ENCODE measurements at regions not wholly inside any gene's neighbourhood (a gene's known extent, or its start where the extent isn't known, plus 50 kb on each side); places are given as distances from the start of the nearest gene placed in this dataset.

- DNase-seq (ENCODE audit: low read depth), result no peak
Observed at GRCh38 chr3:193827040-193827669, 234.1 kb downstream of the OPA1 start.

- no peak for DNase-seq (ENCODE audit: low read depth)
Observed at GRCh38 chr3:193827871-193828270, 234.9 kb downstream of the OPA1 start.

- DNase-seq (ENCODE audit: low read depth), result no peak
Observed at GRCh38 chr3:193828477-193828876, 235.5 kb downstream of the OPA1 start.

- DNase-seq (ENCODE audit: low read depth), result peak; percentile 81
Observed at GRCh38 chr3:193829781-193830180, 236.8 kb downstream of the OPA1 start.

- no peak for DNase-seq (ENCODE audit: low read depth)
Observed at GRCh38 chr3:193830791-193831191, 237.8 kb downstream of the OPA1 start.

DNA sequence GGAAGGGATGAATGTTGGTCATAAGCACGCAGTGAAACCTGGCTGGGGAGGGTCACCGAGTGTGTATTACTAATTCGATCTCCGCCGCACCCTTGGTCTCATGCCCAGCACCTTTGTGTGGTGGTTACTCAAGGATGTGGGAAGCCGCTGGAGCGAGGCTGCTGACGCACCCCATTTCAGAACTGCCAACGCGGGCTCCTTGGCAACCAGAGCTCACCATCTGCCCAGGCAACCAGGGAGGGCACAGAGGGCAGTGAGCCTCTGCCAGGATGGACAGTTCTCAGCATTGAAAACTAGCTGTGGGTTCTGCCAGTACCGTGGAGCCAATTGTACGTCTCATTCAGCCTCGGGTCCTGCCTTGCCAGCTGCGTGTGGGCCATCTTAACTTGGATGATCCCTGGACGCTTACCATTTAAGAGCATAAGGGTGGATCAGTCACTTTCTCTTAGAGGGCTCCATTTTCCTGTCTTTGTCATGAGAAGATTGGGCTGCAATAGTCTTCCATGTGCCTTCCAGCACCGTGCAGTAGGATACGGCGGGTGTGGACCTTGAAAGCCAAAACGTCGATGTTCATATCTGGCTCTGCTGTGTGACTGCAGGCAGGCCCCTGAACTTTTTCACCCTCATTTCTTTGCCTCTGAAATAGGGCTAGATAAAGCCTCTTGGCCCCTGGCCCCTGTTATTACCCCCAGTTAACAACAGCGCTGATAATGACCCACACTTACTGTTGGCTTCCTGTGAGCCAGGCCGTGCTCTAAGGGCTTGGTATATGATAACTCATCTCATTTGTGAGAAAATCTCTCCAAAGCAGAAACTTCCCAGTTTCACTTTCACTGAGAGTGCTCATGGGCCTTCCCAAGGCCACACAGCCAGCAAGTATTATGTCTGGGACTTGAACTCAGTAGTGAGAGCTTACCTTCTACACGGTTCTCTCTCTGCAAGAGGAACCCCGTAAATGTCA, 238.8 kb downstream of the OPA1 start:
- peak; percentile 3 for DNase-seq (ENCODE audit: low read depth)

DNA sequence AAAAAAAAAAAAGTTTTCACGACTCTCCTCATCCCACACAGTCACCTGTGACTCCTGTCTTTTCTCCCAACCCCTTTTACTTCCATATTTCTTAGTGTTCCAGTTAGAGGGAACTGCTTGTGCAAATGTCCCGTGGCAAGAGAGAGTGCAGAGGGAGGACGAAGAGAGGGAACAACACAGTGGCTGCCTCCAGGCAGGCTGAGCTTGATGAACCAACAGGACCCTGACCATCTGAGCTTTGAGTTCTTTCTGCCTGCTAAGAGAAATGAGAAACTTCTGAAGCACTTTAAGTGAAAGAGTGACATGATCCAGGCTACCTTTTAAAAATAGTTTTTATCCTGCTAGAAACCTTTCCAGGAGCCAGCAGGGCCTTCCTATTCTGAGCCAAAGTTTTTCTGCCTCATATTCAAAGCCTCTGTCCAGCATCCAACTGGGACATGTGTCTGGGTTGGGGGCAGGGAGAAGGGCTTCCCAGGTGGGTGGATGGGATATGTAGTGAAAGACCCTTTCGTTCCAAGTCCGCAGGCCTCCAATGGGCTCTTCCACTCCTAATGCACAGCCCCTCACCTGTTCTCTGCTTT, 239.9 kb downstream of the OPA1 start:
- DNase-seq (ENCODE audit: low read depth), result no peak

GRCh38 chr3:193833592-193833991, 240.6 kb downstream of the OPA1 start:
- DNase-seq (ENCODE audit: low read depth), result no peak

GRCh38 chr3:193835414-193835813, 242.4 kb downstream of the OPA1 start:
- no peak for DNase-seq (ENCODE audit: low read depth)

DNA sequence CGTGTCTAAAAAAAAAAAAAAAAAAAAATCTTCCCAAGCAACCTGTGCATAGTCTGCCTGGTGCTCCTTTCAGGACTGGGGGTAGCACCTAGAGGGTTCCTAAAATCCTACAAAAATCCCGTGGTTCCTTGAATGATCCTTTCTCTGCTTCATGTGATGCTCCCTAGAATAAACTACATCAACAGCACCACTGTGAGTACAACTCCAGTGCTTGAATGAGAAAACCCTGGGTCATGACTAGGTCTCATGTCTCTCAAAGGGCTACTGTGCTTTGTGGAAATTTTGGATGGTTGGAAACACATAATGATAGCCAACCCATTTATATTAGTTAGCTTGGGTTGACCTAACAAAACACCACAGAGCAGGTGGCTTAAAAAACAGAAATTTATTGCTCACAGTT, 243.5 kb downstream of the OPA1 start:
- DNase-seq (ENCODE audit: low read depth), result no peak

- no peak for DNase-seq (ENCODE audit: low read depth)
Observed at GRCh38 chr3:193836918-193837317, 243.9 kb downstream of the OPA1 start.

DNA sequence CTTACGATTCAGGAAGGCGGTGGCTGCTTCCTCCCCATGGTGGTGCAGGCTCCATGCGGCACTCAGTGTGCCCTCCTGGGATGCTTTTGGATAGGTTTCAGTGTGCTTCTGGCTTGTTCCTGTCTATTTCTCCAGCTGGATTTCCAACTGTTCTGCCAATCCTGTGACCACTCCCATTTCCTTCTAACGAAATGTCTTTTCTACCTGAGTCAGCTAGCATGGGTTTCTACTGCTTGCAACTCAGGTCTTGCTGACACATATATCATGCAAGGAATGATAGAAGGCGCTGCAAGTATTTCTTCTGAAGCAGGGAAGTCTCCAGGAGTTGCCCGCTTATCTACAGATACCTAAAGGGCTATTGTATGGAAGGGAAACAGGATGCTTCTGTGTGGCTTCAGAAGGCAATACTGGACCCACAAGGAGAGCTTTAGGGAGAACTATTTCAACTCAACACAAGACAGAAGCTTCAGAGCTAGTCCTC, 244.4 kb downstream of the OPA1 start:
- no peak for DNase-seq (ENCODE audit: low read depth)

DNA sequence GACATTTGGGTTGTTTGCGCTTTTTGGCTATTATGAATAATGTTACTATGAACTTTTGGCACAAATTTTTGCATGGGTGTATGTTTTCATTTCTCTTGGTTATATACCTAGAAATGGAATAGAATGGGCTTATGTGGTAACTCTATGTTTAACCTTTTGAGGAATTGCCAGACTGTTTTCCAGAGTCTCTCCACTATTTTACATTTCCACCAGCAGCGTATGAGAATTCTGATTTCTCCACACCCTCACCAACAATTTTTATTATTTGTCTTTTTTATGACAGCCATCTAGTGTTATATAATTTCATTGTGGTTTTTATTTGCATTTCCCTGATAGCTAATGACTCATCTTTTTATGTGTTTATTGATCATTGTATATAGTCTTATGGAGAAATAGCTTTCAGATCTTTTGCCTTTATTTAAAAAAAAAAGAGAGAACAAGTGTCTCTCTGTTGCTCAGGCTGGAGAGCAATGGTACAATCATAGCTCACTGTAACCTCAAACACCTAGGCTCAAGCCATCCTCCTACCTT, 247.2 kb downstream of the OPA1 start:
- no peak for DNase-seq (ENCODE audit: low read depth)

GRCh38 chr3:193841581-193841980, 248.6 kb downstream of the OPA1 start:
- no peak for DNase-seq (ENCODE audit: low read depth)

GRCh38 chr3:193842029-193842798, 249.2 kb downstream of the OPA1 start:
- DNase-seq (ENCODE audit: low read depth), result no peak

- DNase-seq (ENCODE audit: low read depth), result no peak
Observed at GRCh38 chr3:193842832-193843473, 249.9 kb downstream of the OPA1 start.

DNA sequence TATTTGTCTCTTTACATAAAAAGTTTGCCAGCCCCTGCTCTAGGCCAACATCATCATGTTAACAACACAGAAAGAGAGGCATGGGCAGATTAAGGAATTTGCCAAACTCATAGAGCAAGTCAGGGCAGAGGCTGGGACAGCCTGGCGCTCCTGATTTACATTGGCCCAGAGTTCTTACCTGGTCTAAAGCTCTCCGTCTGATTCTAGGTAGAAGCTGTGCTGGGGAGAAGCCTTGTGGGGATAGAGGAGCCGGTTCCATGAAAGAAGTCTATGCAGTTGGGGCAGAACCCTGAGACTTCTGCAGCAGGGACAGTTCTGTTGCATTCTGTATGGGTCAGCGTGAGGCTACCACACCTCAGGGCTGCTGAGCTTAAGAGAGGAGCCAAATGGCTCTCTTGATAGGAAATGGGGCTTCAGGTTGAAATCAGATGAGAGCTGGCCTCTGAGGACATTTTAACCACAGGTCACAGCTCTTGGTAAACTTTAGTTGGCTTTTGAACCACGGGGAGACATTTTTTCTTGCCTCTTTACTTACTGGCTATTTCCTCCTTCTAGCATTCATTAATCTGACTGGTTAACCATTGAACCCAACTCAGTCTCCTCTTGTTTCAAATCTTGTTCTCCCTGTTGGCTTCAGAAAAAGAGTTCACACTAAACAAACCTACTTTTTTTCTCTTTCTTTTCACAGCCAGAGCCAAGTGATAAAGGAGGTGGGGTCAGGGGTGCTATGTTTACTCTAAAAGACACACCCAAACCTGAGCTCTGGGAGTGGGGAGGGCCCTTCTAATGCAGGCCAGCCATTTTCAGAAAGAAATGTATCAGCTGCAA, 250.7 kb downstream of the OPA1 start:
- DNase-seq (ENCODE audit: low read depth), result no peak

DNA sequence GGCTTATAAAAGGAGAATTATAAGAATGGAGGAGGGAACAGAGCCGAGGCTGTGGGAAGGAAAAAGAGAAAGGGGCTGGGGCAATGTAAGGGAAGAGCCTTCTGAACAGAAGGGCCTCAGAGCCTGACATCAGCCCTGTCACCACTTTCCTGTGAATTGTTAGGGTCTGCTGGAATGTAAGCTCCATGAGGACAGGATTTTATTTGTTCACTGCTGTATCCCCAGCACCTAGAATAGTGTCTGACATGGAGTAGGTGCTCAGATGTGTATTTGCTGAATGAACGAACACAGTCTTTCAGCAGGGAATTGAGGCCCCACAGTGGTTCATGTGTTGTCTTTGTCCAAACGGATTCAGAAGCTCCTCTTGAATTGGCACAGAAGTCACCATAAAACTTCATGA, 251.5 kb downstream of the OPA1 start:
- DNase-seq (ENCODE audit: low read depth), result no peak

- DNase-seq (ENCODE audit: low read depth), result no peak
Observed at GRCh38 chr3:193845144-193845543, 252.1 kb downstream of the OPA1 start.

GRCh38 chr3:193846569-193846968, 253.6 kb downstream of the OPA1 start:
- DNase-seq (ENCODE audit: low read depth), result no peak

Measured in LHCN-M2 (cell line).